SK-N-SH treated with all-trans-retinoic acid at 6 μM for 48 hours (cell line): ENCODE measurements at regions not wholly inside any gene's neighbourhood (a gene's known extent, or its start where the extent isn't known, plus 50 kb on each side); places are given as distances from the start of the nearest gene placed in this dataset.

ENCODE experiments used
- ATAC-seq: fragments of 200-7000 bp; cut with Tn5 transposase; 3 replicates; pipeline ENCODE4 v1.9.1; 2020; ENCODE audit warnings: mild to moderate bottlenecking, moderate library complexity
- ARNTL ChIP-seq: fragments of 450-650 bp; formaldehyde crosslinking; IDR thresholded peaks from 2 replicates; pipeline ENCODE4 v1.5.0; 2020; ENCODE audit warnings: low read depth, mild to moderate bottlenecking, moderate library complexity, borderline replicate concordance
- BACH2 ChIP-seq: fragments of 250-450 bp; sonication (Bioruptor Pico); IDR thresholded peaks from 2 replicates; pipeline ENCODE4 v1.9.0; 2021; ENCODE audit warnings: mild to moderate bottlenecking, borderline replicate concordance
- CSDC2 ChIP-seq: fragments of 250-450 bp; sonication (Bioruptor Pico); IDR thresholded peaks from 2 replicates; pipeline ENCODE4 v1.5.0; 2020; ENCODE audit warnings: mild to moderate bottlenecking, moderate library complexity
- ESRRG ChIP-seq: fragments of 250-450 bp; sonication (Bioruptor Pico); IDR thresholded peaks from 2 replicates; pipeline ENCODE4 v1.6.1; 2021; ENCODE audit warnings: mild to moderate bottlenecking
- GLIS3 ChIP-seq: fragments of 250-450 bp; sonication (Bioruptor Pico); IDR thresholded peaks from 2 replicates; pipeline ENCODE4 v1.5.0; 2020; ENCODE audit warnings: mild to moderate bottlenecking, moderate library complexity
- ISL1 ChIP-seq: fragments of 250-450 bp; sonication (Bioruptor Pico); IDR thresholded peaks from 2 replicates; pipeline ENCODE4 v2.1.2; 2022; ENCODE audit warnings: mild to moderate bottlenecking, moderate library complexity
- OSR1 ChIP-seq: fragments of 250-450 bp; sonication (Bioruptor Pico); IDR thresholded peaks from 2 replicates; pipeline ENCODE4 v1.8.0; 2022; ENCODE audit warnings: moderate library complexity, mild to moderate bottlenecking, inconsistent platforms
- POU6F1 ChIP-seq: fragments of 250-450 bp; sonication (Bioruptor Pico); IDR thresholded peaks from 2 replicates; pipeline ENCODE4 v1.8.0; 2021; ENCODE audit warnings: low read depth, mild to moderate bottlenecking, moderate library complexity, borderline replicate concordance
- PPARA ChIP-seq: fragments of 250-450 bp; sonication (Bioruptor Pico); IDR thresholded peaks from 2 replicates; pipeline ENCODE4 v1.5.0; 2020; ENCODE audit warnings: mild to moderate bottlenecking, borderline replicate concordance
- RARB ChIP-seq: fragments of 250-450 bp; sonication (Bioruptor Pico); IDR thresholded peaks from 2 replicates; pipeline ENCODE4 v1.8.0; 2021; ENCODE audit warnings: mild to moderate bottlenecking, moderate library complexity
- SNAI2 ChIP-seq: fragments of 250-450 bp; sonication (Bioruptor Pico); IDR thresholded peaks from 2 replicates; pipeline ENCODE4 v1.5.0; 2020; ENCODE audit warnings: mild to moderate bottlenecking, moderate library complexity
- TCF4 ChIP-seq: fragments of 250-450 bp; sonication (Bioruptor Pico); IDR thresholded peaks from 2 replicates; pipeline ENCODE4 v1.8.0; 2021; ENCODE audit warnings: mild to moderate bottlenecking, moderate library complexity, borderline replicate concordance
- TOX ChIP-seq: fragments of 250-450 bp; sonication (Bioruptor Pico); IDR thresholded peaks from 2 replicates; pipeline ENCODE4 v1.8.0; 2021; ENCODE audit warnings: mild to moderate bottlenecking, moderate library complexity, borderline replicate concordance
- TSHZ2 ChIP-seq: fragments of 250-450 bp; sonication (Bioruptor Pico); IDR thresholded peaks from 2 replicates; pipeline ENCODE4 v1.5.0; 2020; ENCODE audit warnings: mild to moderate bottlenecking, moderate library complexity
- ZC3H10 ChIP-seq: fragments of 250-450 bp; sonication (Bioruptor Pico); IDR thresholded peaks from 2 replicates; pipeline ENCODE4 v1.5.1; 2021; ENCODE audit warnings: mild to moderate bottlenecking, moderate library complexity
- ZFP3 ChIP-seq: fragments of 250-450 bp; sonication (Bioruptor Pico); IDR thresholded peaks from 2 replicates; pipeline ENCODE4 v1.5.0; 2020; ENCODE audit warnings: mild to moderate bottlenecking, moderate library complexity
- ZFP30 ChIP-seq: fragments of 450-650 bp; formaldehyde crosslinking; IDR thresholded peaks from 2 replicates; pipeline ENCODE4 v1.5.0; 2022; ENCODE audit warnings: mild to moderate bottlenecking, moderate library complexity
- ZNF565 ChIP-seq: fragments of 450-650 bp; formaldehyde crosslinking; conservative IDR thresholded peaks from 2 replicates; pipeline ENCODE4 v1.5.0; 2020; ENCODE audit warnings: low read depth, mild to moderate bottlenecking, moderate library complexity
- ZNF70 ChIP-seq: fragments of 450-650 bp; formaldehyde crosslinking; IDR thresholded peaks from 2 replicates; pipeline ENCODE4 v1.5.0; 2020; ENCODE audit warnings: mild to moderate bottlenecking, moderate library complexity
- ZNF8 ChIP-seq: fragments of 450-650 bp; formaldehyde crosslinking; IDR thresholded peaks from 2 replicates; pipeline ENCODE4 v1.5.0; 2020; ENCODE audit warnings: mild to moderate bottlenecking, moderate library complexity
- TF ChIP-seq, protein P1 (sequence below): fragments of 250-450 bp; sonication (Bioruptor Pico); IDR thresholded peaks from 2 replicates; pipeline ENCODE4 v1.5.1; 2020; ENCODE audit warnings: low read depth, mild to moderate bottlenecking, moderate library complexity
- TF ChIP-seq, protein P2 (sequence below): fragments of 250-450 bp; sonication (Bioruptor Pico); IDR thresholded peaks from 2 replicates; pipeline ENCODE4 v1.5.1; 2021; ENCODE audit warnings: mild to moderate bottlenecking, moderate library complexity
- TF ChIP-seq, protein P3 (sequence below): fragments of 250-450 bp; sonication (Bioruptor Pico); IDR thresholded peaks from 2 replicates; pipeline ENCODE4 v1.8.0; 2020; ENCODE audit warnings: mild to moderate bottlenecking, moderate library complexity, borderline replicate concordance

DNA sequence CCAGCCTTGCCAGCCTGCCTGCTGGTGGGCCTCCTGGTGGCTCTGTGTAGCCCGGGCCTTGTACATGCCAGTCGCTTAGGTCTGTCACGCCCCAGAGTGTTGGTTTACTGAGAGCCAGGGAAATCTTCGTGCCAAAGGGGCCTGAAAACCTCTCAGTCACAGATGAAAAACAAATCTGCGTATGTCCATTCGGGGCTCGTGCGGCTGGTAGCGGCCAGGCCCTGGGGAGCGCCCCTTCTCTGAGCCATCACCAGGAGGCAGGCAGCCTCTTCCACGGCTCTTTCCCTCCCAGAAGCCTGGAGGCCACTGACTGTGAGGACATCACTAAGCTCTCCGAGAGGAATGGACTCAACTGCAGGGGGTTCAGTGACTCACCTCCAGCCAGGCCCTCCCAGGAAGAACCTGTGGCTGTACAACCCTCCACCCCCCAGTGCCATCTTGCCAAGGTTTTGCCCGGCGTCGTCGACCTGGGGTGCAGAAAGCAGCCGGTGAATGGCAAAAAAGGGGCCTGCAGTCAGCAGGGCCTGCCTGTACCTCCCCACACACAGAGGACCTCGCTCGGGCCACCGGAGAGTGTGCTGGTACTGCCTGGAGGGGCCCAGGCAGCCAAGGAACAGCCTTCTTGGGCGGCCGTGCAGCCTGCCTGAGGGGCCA, 162.2 kb downstream of the BCOR start:
- ATAC-seq: peak; percentile 64

GRCh38 chrX:39936886-39937770, 160.6 kb downstream of the BCOR start:
- TF ChIP-seq TCF4 (CRISPR knock-in tag) (no peak), ZNF70 (peak; percentile 80), ZFP3 (CRISPR knock-in tag) (no peak)
- TF ChIP-seq, all 23 proteins: peak for 1
- no peak for ATAC-seq

More for the DNA sequence above, 162.2 kb downstream of the BCOR start:
- TF ChIP-seq CSDC2 (CRISPR knock-in tag) (no peak), RARB (no peak), ZNF565 (CRISPR knock-in tag) (no peak), BACH2 (no peak), ZC3H10 (CRISPR knock-in tag) (no peak), ZFP3 (CRISPR knock-in tag) (no peak), ISL1 (no peak), TOX (no peak), ESRRG (CRISPR knock-in tag) (no peak), ZNF8 (CRISPR knock-in tag) (no peak)
- TF ChIP-seq, protein P1, sequence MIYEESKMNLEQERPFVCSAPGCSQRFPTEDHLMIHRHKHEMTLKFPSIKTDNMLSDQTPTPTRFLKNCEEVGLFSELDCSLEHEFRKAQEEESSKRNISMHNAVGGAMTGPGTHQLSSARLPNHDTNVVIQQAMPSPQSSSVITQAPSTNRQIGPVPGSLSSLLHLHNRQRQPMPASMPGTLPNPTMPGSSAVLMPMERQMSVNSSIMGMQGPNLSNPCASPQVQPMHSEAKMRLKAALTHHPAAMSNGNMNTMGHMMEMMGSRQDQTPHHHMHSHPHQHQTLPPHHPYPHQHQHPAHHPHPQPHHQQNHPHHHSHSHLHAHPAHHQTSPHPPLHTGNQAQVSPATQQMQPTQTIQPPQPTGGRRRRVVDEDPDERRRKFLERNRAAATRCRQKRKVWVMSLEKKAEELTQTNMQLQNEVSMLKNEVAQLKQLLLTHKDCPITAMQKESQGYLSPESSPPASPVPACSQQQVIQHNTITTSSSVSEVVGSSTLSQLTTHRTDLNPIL (CRISPR knock-in tag): no peak
- TF ChIP-seq, protein P2, sequence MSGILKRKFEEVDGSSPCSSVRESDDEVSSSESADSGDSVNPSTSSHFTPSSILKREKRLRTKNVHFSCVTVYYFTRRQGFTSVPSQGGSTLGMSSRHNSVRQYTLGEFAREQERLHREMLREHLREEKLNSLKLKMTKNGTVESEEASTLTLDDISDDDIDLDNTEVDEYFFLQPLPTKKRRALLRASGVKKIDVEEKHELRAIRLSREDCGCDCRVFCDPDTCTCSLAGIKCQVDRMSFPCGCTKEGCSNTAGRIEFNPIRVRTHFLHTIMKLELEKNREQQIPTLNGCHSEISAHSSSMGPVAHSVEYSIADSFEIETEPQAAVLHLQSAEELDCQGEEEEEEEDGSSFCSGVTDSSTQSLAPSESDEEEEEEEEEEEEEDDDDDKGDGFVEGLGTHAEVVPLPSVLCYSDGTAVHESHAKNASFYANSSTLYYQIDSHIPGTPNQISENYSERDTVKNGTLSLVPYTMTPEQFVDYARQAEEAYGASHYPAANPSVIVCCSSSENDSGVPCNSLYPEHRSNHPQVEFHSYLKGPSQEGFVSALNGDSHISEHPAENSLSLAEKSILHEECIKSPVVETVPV (CRISPR knock-in tag): no peak
- TF ChIP-seq, protein P3, sequence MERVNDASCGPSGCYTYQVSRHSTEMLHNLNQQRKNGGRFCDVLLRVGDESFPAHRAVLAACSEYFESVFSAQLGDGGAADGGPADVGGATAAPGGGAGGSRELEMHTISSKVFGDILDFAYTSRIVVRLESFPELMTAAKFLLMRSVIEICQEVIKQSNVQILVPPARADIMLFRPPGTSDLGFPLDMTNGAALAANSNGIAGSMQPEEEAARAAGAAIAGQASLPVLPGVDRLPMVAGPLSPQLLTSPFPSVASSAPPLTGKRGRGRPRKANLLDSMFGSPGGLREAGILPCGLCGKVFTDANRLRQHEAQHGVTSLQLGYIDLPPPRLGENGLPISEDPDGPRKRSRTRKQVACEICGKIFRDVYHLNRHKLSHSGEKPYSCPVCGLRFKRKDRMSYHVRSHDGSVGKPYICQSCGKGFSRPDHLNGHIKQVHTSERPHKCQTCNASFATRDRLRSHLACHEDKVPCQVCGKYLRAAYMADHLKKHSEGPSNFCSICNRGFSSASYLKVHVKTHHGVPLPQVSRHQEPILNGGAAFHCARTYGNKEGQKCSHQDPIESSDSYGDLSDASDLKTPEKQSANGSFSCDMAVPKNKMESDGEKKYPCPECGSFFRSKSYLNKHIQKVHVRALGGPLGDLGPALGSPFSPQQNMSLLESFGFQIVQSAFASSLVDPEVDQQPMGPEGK (CRISPR knock-in tag): no peak

DNA sequence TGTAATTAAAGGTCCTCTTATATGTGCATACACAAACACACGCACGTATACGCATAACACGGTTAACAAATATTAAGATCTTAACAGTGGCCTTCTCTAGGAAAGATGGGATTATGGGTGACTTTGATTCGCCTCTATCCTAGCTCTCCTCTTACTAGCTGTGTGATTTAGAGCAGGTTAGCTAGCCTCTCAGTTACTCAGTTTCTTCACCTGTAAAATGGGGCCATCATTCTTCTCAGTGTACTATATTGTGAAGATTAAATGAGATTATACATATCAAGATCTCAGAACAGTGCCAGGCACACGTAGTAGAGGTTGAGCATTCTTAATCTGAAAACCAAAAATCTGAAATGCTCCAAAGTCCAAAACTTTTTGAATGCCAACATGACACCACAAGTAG, 159.3 kb downstream of the BCOR start:
- no peak for ATAC-seq

GRCh38 chrX:39939678-39940077, 158.1 kb downstream of the BCOR start:
- no peak for ATAC-seq
- TF ChIP-seq ZC3H10 (CRISPR knock-in tag): no peak
- no peak for TF ChIP-seq SNAI2 (CRISPR knock-in tag)
- no peak for TF ChIP-seq CSDC2 (CRISPR knock-in tag)
- TF ChIP-seq, protein P3 (CRISPR knock-in tag): no peak
- TF ChIP-seq, protein P1 (CRISPR knock-in tag): no peak
- TF ChIP-seq RARB: no peak
- no peak for TF ChIP-seq BACH2
- no peak for TF ChIP-seq ARNTL
- TF ChIP-seq ZNF8 (CRISPR knock-in tag): no peak
- no peak for TF ChIP-seq GLIS3 (CRISPR knock-in tag)
- TF ChIP-seq POU6F1 (CRISPR knock-in tag): no peak
- TF ChIP-seq TSHZ2: no peak
- TF ChIP-seq ZNF565 (CRISPR knock-in tag): no peak
- no peak for TF ChIP-seq TOX
- TF ChIP-seq OSR1: no peak

More for the DNA sequence above, 159.3 kb downstream of the BCOR start:
- no peak for TF ChIP-seq TOX
- no peak for TF ChIP-seq TCF4 (CRISPR knock-in tag)
- TF ChIP-seq PPARA: no peak
- no peak for TF ChIP-seq SNAI2 (CRISPR knock-in tag)
- TF ChIP-seq ZFP30 (CRISPR knock-in tag): no peak
